HEK293 (cell line): ENCODE measurements at regions not wholly inside any gene's neighbourhood (a gene's known extent, or its start where the extent isn't known, plus 50 kb on each side); places are given as distances from the start of the nearest gene placed in this dataset.

Source experiments
- CTCF ChIP-seq: fragments of 450-650 bp; formaldehyde crosslinking; IDR thresholded peaks from 2 replicates; pipeline ENCODE4 v1.5.1; 2016; ENCODE audit warnings: missing biosample characterization, missing genetic modification characterization
- REST ChIP-seq: fragments of 450-650 bp; formaldehyde crosslinking; IDR thresholded peaks from 2 replicates; pipeline ENCODE4 v1.5.1; 2016; ENCODE audit warnings: missing biosample characterization, missing genetic modification characterization
- ZNF488 ChIP-seq: fragments of 450-650 bp; formaldehyde crosslinking; IDR thresholded peaks from 2 replicates; pipeline ENCODE4 v1.5.1; 2016; ENCODE audit warnings: missing biosample characterization, missing genetic modification characterization
- ZNF670 ChIP-seq: fragments of 450-650 bp; formaldehyde crosslinking; IDR thresholded peaks from 2 replicates; pipeline ENCODE4 v1.5.1; 2016; ENCODE audit warnings: missing biosample characterization, missing genetic modification characterization, low read depth
- ZSCAN5A ChIP-seq: fragments of 450-650 bp; formaldehyde crosslinking; IDR thresholded peaks from 2 replicates; pipeline ENCODE4 v1.5.1; 2016; ENCODE audit warnings: missing biosample characterization, missing genetic modification characterization

GRCh38 chr2:67948057-67948456 is 114.7 kb downstream of the C1D start:
- TF ChIP-seq CTCF (tag by site-specific recombination) (no peak), REST (no peak), ZNF670 (tag by site-specific recombination) (no peak), ZSCAN5A (no peak), ZNF488 (tag by site-specific recombination) (no peak)
